Muscle layer of duodenum (tissue), 2 donors: ENCODE measurements at regions not wholly inside any gene's neighbourhood (a gene's known extent, or its start where the extent isn't known, plus 50 kb on each side); places are given as distances from the start of the nearest gene placed in this dataset.
"Not testable (repeated sequence)": the region's sequence is repeated elsewhere in the genome, so short reads cannot be mapped to it uniquely, and the experiment has no call there.

Source experiments
- H3K27ac ChIP-seq: one replicate; pipeline ENCODE4 v1.7.0; 2013; ENCODE audit warnings: mild to moderate bottlenecking, low read length
- H3K27me3 ChIP-seq: one replicate; pipeline ENCODE4 v1.7.0; 2013; ENCODE audit warnings: low read depth, mild to moderate bottlenecking, control low read depth, low read length
- H3K36me3 ChIP-seq, 2 donors: one replicate each; pipeline ENCODE4 v1.7.0; 2013; ENCODE audit warnings: low read length in 2 of 2, control low read depth in 1 of 2, mild to moderate bottlenecking in 1 of 2; ENCODE audit not compliant: insufficient read depth in 2 of 2, control insufficient read depth in 1 of 2
- H3K4me1 ChIP-seq, 2 donors: one replicate each; pipeline ENCODE4 v1.7.0; 2013; ENCODE audit warnings: low read length in 2 of 2, mild to moderate bottlenecking in 2 of 2, control low read depth in 1 of 2, moderate library complexity in 1 of 2; ENCODE audit not compliant: insufficient read depth in 2 of 2, control insufficient read depth in 1 of 2
- H3K4me3 ChIP-seq, 2 donors: one replicate each; pipeline ENCODE4 v1.7.0; 2013; ENCODE audit warnings: low read length in 2 of 2, low read depth in 1 of 2, mild to moderate bottlenecking in 1 of 2
- H3K9me3 ChIP-seq, 2 donors: one replicate each; pipeline ENCODE4 v1.7.0; 2013; ENCODE audit warnings: low read length in 2 of 2, control low read depth in 1 of 2, mild to moderate bottlenecking in 1 of 2; ENCODE audit not compliant: control insufficient read depth in 1 of 2
- donor health status: healthy.

DNA sequence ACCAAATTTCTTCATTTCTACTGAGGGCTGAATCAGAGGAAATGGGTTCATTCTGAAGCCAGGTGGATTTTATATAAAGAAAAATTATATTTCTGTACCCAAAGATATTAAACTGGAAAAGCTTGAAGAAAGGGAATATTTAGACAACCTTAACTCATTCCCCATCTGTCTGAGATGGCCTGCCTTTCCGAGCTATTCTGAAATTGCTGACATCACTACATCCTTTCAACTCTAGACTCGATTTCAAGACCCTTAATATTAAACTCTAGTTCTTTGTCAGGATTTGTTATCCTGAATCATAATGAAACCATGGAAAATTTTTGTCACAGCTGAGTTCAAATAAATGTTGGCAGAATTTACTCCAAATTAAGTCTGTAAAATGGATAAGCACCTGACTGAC is 818.5 kb upstream of the SEMA6A start:
- no peaks in the 10 kb centered on the region for H3K9me3 ChIP-seq
- no peaks in the 10 kb centered on the region for H3K4me1 ChIP-seq
- H3K4me3 ChIP-seq, result no peak overlapping the region
- no peaks in the 10 kb centered on the region for H3K36me3 ChIP-seq
- no peak overlapping the region for H3K27ac ChIP-seq
- no peaks in the 10 kb centered on the region for H3K27me3 ChIP-seq

DNA sequence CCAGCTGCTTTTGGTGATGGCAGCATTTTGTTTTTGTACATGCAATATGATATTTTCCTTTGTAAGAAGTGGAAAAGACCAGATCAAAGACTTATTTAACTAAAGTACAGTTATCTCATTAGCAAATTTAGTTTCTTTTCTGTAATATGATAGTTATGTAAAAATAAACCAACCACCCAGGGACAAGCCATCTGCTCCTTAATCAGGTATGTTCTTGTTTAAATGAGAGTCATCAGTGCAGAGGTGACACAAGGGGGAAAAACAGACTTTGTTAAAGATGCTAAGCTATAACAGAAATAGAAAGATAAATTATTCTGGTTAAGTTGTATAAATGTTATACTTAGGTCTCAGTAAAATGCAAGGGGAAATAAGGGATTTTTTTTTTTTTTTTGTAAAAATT is 805.7 kb upstream of the SEMA6A start:
- Histone ChIP-seq H3K4me3 (no peak overlapping the region), H3K4me1 (no peaks in the 10 kb centered on the region), H3K9me3 (no peaks in the 10 kb centered on the region), H3K36me3 (no peaks in the 10 kb centered on the region), H3K27me3 (no peaks in the 10 kb centered on the region), H3K27ac (no peak overlapping the region)

DNA sequence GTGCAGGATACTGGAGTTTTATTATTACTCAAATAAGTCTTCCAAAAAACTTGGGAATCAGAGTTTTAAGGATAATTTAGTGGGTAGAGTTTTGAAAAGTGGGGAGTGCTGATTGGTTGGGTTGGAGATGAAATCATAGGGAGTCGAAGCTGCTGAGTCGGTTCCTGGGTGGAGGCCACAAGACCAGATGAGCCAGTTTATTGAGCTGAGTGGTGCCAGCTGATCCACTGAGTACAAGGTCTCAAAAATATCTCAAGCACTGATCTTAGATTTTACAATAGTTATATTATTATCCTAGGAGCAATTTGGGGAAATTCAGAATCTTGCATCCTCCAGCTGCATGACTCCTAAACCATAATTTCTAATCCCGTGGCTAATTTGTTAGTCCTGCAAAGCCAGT is 804.9 kb upstream of the SEMA6A start:
- Histone ChIP-seq H3K27ac (no peak overlapping the region), H3K4me1 (no peaks in the 10 kb centered on the region), H3K4me3 (no peak overlapping the region), H3K27me3 (no peaks in the 10 kb centered on the region), H3K36me3 (no peaks in the 10 kb centered on the region), H3K9me3 (no peaks in the 10 kb centered on the region)

DNA sequence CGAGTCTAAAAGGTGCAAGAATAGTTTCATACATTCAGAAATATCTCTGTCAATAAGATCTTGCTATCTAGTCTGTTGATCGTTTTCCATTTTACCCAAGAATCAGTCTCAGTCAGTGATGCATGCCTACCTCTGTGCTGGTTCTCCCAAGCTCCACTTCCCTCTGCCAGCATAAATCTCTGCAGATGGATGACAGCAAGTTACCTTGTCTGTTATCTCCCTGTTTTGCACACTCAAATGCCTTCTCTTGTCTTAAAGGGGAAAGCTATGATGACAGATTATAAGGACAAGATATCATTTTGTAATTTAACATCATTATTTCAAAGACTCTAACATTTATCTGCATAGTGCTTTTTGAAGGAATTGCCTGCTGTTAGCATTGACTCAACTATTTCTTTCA is 802.1 kb upstream of the SEMA6A start:
- H3K4me3 ChIP-seq, result no peak overlapping the region
- H3K27ac ChIP-seq, result no peak overlapping the region
- H3K9me3 ChIP-seq, result no peaks in the 10 kb centered on the region
- H3K27me3 ChIP-seq, result no peaks in the 10 kb centered on the region
- no peaks in the 10 kb centered on the region for H3K4me1 ChIP-seq
- H3K36me3 ChIP-seq, result no peaks in the 10 kb centered on the region

DNA sequence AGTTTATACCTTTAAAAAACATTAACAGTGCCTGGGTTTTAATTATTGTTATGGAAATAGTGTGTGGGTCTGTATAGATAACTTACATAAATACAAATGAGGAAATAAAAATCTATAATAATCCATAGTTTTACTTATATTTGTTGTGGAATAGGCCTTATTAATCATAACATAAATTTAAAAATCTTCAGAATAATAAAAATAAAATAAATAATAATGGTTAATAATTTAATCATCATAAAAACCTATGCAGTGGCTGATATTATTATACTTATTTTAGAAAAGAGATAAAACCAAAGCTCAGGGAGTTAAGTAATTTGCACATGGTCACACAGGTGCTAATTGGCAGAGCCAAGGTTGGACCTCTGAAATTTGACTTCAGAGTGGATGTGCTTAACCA is 785.3 kb upstream of the SEMA6A start:
- Histone ChIP-seq H3K36me3 (no peaks in the 10 kb centered on the region), H3K27me3 (no peaks in the 10 kb centered on the region), H3K27ac (no peak overlapping the region), H3K4me3 (no peak overlapping the region), H3K9me3 (no peaks in the 10 kb centered on the region), H3K4me1 (no peaks in the 10 kb centered on the region)

DNA sequence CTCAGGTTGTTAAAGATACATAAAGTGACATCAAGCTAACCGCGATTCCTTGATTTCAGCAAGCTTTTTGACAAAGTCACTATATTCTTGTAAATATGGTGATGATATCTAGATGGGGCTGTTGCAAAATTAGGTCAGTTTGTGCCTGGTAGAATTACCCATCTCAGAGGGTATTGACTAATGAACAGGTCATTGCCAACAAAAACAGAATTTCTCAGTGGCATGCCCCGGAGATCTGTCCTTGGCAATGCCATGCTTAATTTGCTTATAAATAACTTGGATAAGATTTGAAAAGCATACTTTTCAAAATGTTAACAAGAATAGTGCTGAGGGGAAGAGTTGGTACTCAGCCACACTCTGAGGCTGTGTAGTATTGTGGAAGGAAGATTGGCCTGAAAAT is 783.3 kb upstream of the SEMA6A start:
- no peaks in the 10 kb centered on the region for H3K36me3 ChIP-seq
- no peak overlapping the region for H3K27ac ChIP-seq
- H3K4me3 ChIP-seq, result no peak overlapping the region
- no peaks in the 10 kb centered on the region for H3K4me1 ChIP-seq
- no peaks in the 10 kb centered on the region for H3K9me3 ChIP-seq
- no peaks in the 10 kb centered on the region for H3K27me3 ChIP-seq

DNA sequence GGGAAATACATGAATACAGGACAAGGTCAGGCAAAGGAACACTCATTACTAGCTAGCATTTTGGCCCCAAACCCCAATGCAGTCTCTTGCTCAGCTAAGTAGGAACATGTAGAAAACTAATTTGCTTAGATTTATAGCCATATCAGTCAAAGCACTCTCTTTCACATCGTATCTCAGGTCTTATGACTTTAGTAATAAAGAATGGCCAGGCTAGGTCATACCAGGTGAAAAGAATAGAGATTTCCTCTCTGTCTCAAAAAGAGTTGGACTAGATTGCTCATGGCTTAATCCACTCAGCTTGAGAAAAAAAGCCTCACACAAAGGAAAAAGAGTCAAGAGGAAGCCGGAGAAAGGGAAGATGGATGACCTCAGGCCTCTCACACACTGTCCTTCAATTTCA is 772.7 kb upstream of the SEMA6A start:
- Histone ChIP-seq H3K27me3 (no peaks in the 10 kb centered on the region), H3K4me3 (no peak overlapping the region), H3K9me3 (no peaks in the 10 kb centered on the region), H3K36me3 (no peaks in the 10 kb centered on the region), H3K4me1 (no peaks in the 10 kb centered on the region), H3K27ac (no peak overlapping the region)

DNA sequence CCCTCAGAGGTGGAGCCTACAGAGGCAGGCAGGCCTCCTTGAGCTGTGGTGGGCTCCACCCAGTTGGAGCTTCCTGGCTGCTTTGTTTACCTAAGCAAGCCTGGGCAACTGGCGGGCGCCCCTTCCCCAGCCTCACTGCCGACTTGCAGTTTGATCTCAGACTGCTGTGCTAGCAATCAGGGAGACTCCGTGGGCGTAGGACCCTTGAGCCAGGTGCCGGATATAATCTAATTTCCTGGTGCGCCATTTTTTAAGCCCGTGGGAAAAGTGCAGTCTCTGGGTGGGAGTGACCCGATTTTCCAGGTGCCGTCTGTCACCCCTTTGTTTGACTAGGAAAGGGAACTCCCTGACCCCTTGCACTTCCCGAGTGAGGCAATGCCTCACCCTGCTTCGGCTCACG is 769.1 kb upstream of the SEMA6A start:
- H3K27me3 ChIP-seq, H3K9me3 ChIP-seq, H3K36me3 ChIP-seq, H3K4me3 ChIP-seq, H3K27ac ChIP-seq, H3K4me1 ChIP-seq: not testable (repeated sequence)

DNA sequence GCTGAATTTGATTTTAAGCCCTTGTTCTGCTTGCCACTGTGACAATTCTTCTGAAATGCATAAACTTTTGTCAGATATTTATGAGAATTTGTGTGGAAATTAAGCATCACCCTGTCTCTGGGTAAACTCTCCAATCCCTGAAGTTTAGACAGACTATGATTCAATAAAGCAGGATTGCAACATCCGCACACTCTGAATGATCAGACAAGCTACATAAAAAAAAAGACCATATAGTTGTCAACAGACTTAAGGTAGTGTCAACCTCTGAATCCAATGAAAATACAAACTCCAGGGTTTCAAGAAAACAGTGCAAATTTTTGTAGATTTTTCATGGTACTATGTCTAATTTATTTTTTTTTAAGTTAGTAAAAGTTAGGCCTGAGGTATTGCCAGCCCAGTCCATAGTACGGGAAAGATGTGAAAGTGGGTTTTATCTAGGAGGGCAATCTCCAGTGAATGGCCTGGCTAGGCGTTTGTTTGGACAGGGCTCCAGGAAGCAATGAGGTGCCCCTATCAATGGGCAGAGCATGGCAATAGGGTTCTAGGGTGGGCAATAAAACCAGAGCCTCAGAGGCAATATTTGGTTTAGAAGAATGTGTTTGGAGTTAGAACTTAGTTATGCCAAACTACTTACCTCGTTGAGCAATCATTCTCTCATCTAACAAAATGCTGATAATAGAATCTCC is 762.6 kb upstream of the SEMA6A start:
- H3K27me3 ChIP-seq, result no peaks in the 10 kb centered on the region
- H3K4me3 ChIP-seq, result no peak overlapping the region
- no peaks in the 10 kb centered on the region for H3K36me3 ChIP-seq
- H3K27ac ChIP-seq, result no peak overlapping the region
- H3K4me1 ChIP-seq, result no peaks in the 10 kb centered on the region
- H3K9me3 ChIP-seq, result no peaks in the 10 kb centered on the region

DNA sequence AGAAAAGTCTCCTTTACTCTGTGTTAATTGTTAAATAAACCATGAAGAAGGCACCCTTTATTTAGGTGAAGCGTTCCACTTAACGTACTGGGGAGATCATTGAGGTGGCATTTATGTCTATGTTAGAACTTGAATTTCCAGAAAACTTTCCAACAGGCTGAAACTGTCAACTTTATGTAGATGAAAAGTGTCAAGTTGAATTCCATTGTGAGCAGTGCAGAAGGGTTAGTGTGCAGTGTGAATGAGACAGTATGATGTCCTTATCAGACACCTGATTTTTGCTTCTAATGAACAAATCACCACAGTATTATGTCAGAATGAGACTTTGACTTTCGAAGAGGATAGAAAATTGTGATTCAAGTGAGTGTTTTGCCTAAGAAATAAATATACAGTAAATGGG is 761.6 kb upstream of the SEMA6A start:
- H3K4me3 ChIP-seq, result no peak overlapping the region
- H3K27ac ChIP-seq, result no peak overlapping the region
- H3K27me3 ChIP-seq, result no peaks in the 10 kb centered on the region
- H3K4me1 ChIP-seq, result no peaks in the 10 kb centered on the region
- no peaks in the 10 kb centered on the region for H3K9me3 ChIP-seq
- H3K36me3 ChIP-seq, result no peaks in the 10 kb centered on the region

DNA sequence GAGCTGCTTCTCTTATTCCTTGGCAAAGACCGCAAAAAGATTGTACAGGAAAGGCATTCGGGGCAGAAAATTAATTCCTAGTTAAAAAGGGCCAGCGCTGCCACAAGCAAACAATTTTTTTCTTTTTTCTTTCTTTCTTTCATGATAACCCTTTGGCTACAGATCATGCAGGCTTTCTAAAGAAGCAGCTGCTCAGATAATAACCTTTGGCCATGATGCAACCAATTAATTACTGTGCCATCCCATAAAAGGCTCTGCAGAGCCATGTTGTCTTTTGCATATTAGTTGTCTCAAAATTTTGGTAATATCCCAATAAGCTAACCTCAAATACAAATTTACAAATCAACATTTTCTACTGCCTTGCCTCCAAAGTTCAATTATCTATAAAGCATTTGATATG is 758.4 kb upstream of the SEMA6A start:
- Histone ChIP-seq H3K9me3 (no peaks in the 10 kb centered on the region), H3K4me3 (no peak overlapping the region), H3K27me3 (no peaks in the 10 kb centered on the region), H3K36me3 (no peaks in the 10 kb centered on the region), H3K27ac (no peak overlapping the region), H3K4me1 (no peaks in the 10 kb centered on the region)

DNA sequence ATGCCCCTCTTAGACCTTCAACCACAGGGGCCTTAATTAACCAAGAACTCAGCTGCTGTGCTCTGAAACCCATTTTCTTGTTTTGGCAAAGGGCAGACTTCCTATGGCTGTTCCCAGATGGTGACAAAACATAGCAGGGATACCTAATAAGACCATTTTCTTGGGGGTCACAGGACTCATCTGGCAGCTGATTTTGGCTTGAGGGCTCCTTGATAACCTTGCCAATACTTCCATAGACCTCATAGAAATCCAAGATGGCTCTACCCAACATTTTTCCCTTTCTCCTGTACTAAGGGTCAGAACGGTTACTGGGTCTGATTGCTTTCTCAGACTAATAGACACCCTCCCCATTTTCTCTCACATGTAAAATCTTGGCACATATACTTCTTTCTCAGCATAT is 757.7 kb upstream of the SEMA6A start:
- Histone ChIP-seq H3K27me3 (no peaks in the 10 kb centered on the region), H3K36me3 (no peaks in the 10 kb centered on the region), H3K4me1 (no peaks in the 10 kb centered on the region), H3K4me3 (no peak overlapping the region), H3K9me3 (no peaks in the 10 kb centered on the region), H3K27ac (no peak overlapping the region)
